DND-41 (cell line): ENCODE measurements at regions not wholly inside any gene's neighbourhood (a gene's known extent, or its start where the extent isn't known, plus 50 kb on each side); places are given as distances from the start of the nearest gene placed in this dataset.

ENCODE experiments used
- CTCF ChIP-seq: IDR thresholded peaks from 2 replicates; pipeline ENCODE4 v1.5.1; 2012; ENCODE audit warnings: borderline replicate concordance, low read length, moderate library complexity, mild to moderate bottlenecking; ENCODE audit not compliant: poor library complexity, severe bottlenecking; ENCODE audit errors: extremely low read depth
- EZH2 ChIP-seq: IDR thresholded peaks from 3 replicates; pipeline ENCODE4 v1.6.1; 2012; ENCODE audit warnings: borderline replicate concordance, low read depth, mild to moderate bottlenecking, moderate library complexity, low read length, inconsistent platforms; ENCODE audit not compliant: severe bottlenecking

GRCh38 chr13:40172878-40173277 is 493.6 kb downstream of the FOXO1 start:
- TF ChIP-seq CTCF (no peak), EZH2 (no peak)
